Neural crest cell (in vitro differentiated cells): ENCODE measurements at regions not wholly inside any gene's neighbourhood (a gene's known extent, or its start where the extent isn't known, plus 50 kb on each side); places are given as distances from the start of the nearest gene placed in this dataset.
"Not testable (repeated sequence)": the region's sequence is repeated elsewhere in the genome, so short reads cannot be mapped to it uniquely, and the experiment has no call there.

Source experiments
- DNase-seq: peaks from one replicate; pipeline ENCODE4 v3.0.0; 2021; ENCODE audit warnings: low read depth, mixed read lengths, low spot score
- H3K27ac Mint-ChIP-seq: one replicate; pipeline ENCODE4 v1.8.0; 2021; ENCODE audit warnings: mild to moderate bottlenecking, mixed read lengths; ENCODE audit not compliant: unreplicated experiment
- H3K27me3 Mint-ChIP-seq: 2 replicates; pipeline ENCODE4 v1.8.0; 2021; ENCODE audit warnings: low read depth, mild to moderate bottlenecking, mixed read lengths
- H3K36me3 Mint-ChIP-seq: 2 replicates; pipeline ENCODE4 v1.8.0; 2021; ENCODE audit warnings: low read depth, mild to moderate bottlenecking, mixed read lengths
- H3K4me1 Mint-ChIP-seq: 2 replicates; pipeline ENCODE4 v1.8.0; 2021; ENCODE audit warnings: mixed read lengths
- H3K4me3 Mint-ChIP-seq: one replicate; pipeline ENCODE4 v1.8.0; 2021; ENCODE audit warnings: mild to moderate bottlenecking, mixed read lengths
- H3K9me3 Mint-ChIP-seq: 2 replicates; pipeline ENCODE4 v1.8.0; 2021; ENCODE audit warnings: mixed read lengths
- TF ChIP-seq, protein P1 (sequence below): fragments of 200-600 bp; sonication (generic); conservative IDR thresholded peaks from 2 replicates; pipeline ENCODE4 v1.5.0; 2021; ENCODE audit warnings: antibody characterized with exemption, mild to moderate bottlenecking

DNA sequence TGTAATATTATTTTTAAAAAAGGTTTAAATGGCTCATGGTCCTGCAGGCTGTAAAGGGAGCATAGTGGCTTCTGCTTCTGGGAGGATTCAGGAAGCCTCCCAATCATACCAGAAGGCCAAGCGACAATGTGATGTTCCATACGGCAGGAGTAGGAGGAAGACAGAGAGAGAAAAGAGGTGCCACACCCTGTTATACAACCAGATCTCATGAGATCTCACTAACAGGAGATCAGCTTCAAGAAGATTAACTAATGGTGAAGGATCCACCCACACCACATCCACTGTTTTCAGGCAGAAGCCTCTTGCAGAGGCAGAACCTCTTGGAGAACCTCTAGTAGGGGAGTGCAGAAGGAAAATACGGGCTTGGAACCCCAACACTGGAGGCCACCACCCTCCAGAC, 103.9 kb upstream of the TEKT4 start:
- no peak for DNase-seq
- H3K36me3 Mint-ChIP-seq, result peaks cover 11% of the 10 kb centered on the region
- no peaks in the 10 kb centered on the region for H3K4me1 Mint-ChIP-seq
- no peaks in the 10 kb centered on the region for H3K27me3 Mint-ChIP-seq
- TF ChIP-seq, protein P1, sequence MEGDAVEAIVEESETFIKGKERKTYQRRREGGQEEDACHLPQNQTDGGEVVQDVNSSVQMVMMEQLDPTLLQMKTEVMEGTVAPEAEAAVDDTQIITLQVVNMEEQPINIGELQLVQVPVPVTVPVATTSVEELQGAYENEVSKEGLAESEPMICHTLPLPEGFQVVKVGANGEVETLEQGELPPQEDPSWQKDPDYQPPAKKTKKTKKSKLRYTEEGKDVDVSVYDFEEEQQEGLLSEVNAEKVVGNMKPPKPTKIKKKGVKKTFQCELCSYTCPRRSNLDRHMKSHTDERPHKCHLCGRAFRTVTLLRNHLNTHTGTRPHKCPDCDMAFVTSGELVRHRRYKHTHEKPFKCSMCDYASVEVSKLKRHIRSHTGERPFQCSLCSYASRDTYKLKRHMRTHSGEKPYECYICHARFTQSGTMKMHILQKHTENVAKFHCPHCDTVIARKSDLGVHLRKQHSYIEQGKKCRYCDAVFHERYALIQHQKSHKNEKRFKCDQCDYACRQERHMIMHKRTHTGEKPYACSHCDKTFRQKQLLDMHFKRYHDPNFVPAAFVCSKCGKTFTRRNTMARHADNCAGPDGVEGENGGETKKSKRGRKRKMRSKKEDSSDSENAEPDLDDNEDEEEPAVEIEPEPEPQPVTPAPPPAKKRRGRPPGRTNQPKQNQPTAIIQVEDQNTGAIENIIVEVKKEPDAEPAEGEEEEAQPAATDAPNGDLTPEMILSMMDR, result no peak
- H3K27ac Mint-ChIP-seq, result no peak overlapping the region
- H3K4me3 Mint-ChIP-seq, result no peak overlapping the region
- peaks cover 25% of the 10 kb centered on the region for H3K9me3 Mint-ChIP-seq

GRCh38 chr2:94769733-94770132, 101.5 kb upstream of the TEKT4 start:
- Mint-ChIP-seq H3K27ac (no peak overlapping the region), H3K9me3 (peaks cover 27% of the 10 kb centered on the region), H3K4me1 (no peaks in the 10 kb centered on the region), H3K36me3 (peaks cover 15% of the 10 kb centered on the region), H3K27me3 (no peaks in the 10 kb centered on the region), H3K4me3 (no peak overlapping the region)
- DNase-seq, result no peak
- TF ChIP-seq, protein P1, result no peak

DNA sequence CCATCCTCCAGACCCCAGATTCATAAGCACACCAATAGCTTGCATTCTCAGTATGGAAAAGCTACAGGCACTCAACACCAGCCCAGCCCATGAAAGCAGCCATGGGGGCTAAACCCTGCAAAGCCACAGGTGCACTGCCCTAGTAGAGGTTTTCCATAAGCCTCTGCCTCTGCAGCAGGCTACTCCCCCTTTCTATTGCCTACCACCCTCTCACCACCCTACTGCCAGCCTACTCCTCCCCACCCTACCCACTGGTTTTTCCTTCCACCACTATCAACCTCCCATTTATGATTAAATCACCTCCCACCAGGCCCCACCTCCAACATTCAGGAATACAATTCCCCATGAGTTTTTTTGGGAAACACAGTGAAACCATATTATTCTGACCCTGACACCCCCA, 96.4 kb upstream of the TEKT4 start:
- TF ChIP-seq, protein P1, result no peak
- DNase-seq, result no peak
- Mint-ChIP-seq H3K9me3 (peaks cover 37% of the 10 kb centered on the region), H3K36me3 (peaks cover 11% of the 10 kb centered on the region), H3K4me3 (no peak overlapping the region), H3K27ac (no peak overlapping the region), H3K4me1 (no peaks in the 10 kb centered on the region), H3K27me3 (no peaks in the 10 kb centered on the region)

- no peak for DNase-seq
- Mint-ChIP-seq H3K36me3 (peaks cover 11% of the 10 kb centered on the region), H3K4me1 (no peaks in the 10 kb centered on the region), H3K27ac (no peak overlapping the region), H3K27me3 (no peaks in the 10 kb centered on the region), H3K9me3 (peaks cover 36% of the 10 kb centered on the region), H3K4me3 (no peak overlapping the region)
- TF ChIP-seq, protein P1, result no peak
These were observed 95.2 kb upstream of the TEKT4 start for GRCh38 chr2:94776036-94776435.

DNA sequence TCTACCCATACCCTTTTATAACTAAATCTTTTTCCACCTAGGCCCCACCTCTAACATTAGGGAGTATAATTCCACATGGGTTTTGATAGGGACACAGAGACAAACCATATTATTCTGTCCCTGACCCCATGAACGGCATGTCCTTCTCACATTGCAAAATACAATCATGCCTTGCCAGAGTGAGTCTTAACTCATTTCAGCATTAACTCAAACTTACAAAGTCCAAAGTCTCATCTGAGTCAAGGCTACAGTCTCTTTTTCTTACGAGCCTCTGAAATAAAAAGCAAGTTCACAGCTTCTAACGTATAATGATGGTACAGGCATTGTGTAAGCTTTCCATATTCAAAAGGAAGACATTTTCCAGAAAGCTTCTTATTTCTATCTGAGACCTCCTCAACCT, 86.1 kb upstream of the TEKT4 start:
- not testable (repeated sequence) for DNase-seq, H3K36me3 Mint-ChIP-seq, H3K27me3 Mint-ChIP-seq, H3K27ac Mint-ChIP-seq, H3K4me1 Mint-ChIP-seq, H3K4me3 Mint-ChIP-seq
- H3K9me3 Mint-ChIP-seq, result peaks cover 15% of the 10 kb centered on the region

GRCh38 chr2:94786424-94786823, 84.8 kb upstream of the TEKT4 start:
- not testable (repeated sequence) for H3K27ac Mint-ChIP-seq, H3K4me3 Mint-ChIP-seq, H3K4me1 Mint-ChIP-seq, H3K36me3 Mint-ChIP-seq, DNase-seq, H3K27me3 Mint-ChIP-seq
- H3K9me3 Mint-ChIP-seq, result peaks cover 21% of the 10 kb centered on the region

GRCh38 chr2:94790169-94790568, 81.1 kb upstream of the TEKT4 start:
- peaks cover 15% of the 10 kb centered on the region for H3K9me3 Mint-ChIP-seq
- not testable (repeated sequence) for H3K36me3 Mint-ChIP-seq, H3K4me3 Mint-ChIP-seq, H3K27ac Mint-ChIP-seq, H3K27me3 Mint-ChIP-seq, H3K4me1 Mint-ChIP-seq, DNase-seq
